Amniotic epithelial cell (primary cell): ENCODE measurements at regions not wholly inside any gene's neighbourhood (a gene's known extent, or its start where the extent isn't known, plus 50 kb on each side); places are given as distances from the start of the nearest gene placed in this dataset.
"Not testable (repeated sequence)": the region's sequence is repeated elsewhere in the genome, so short reads cannot be mapped to it uniquely, and the experiment has no call there.

Experiments used
- DNase-seq: peaks from one replicate; pipeline ENCODE4 v3.0.0-alpha.2; 2010; ENCODE audit warnings: low read depth

DNA sequence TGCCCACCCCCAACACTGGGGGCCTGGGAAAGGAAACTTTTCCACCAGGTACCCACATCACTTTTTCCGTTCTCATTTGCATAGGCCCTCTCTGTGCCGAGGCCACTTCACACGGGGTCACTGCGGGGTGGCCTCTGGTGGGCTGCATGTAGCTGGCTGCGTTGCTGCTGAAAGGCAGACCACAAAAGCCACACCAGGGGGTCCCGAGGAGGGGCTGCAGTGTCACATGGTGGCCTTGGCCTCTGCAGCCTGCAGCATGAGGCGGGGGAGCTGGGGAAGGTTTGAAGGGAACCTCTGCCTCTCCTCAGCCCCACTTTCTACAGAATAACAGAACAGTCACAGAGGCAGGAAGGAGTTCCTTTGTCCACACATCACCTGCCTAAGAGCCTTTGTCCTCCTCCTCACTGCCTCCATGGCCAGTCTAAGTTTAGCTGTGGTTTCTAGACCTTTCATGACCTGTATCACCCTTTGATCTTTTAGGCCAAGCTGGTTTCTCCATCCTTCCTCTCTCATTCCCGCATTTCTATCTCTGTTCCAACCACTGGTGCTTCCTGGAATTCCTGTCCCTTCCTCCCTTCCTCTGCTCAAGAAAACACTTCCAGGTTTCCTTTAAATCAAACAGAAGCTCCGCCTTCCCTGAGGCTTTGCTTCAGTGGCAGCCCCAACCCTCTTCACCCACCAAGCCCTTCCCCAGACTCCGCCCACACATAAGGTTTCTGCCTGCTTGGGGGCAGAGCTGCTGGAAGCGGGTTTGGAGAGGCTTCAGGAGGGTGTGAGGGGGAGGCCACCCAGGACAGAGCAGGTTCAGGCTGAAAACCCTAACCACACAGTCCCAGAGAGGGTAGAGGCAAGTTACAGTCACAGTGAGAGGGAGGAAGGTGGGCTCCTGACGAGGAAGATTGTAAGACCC, 150.7 kb upstream of the TLE3 start:
- no peak for DNase-seq

- no peak for DNase-seq
These were observed 149.6 kb upstream of the TLE3 start for GRCh38 chr15:70247281-70247680.

DNA sequence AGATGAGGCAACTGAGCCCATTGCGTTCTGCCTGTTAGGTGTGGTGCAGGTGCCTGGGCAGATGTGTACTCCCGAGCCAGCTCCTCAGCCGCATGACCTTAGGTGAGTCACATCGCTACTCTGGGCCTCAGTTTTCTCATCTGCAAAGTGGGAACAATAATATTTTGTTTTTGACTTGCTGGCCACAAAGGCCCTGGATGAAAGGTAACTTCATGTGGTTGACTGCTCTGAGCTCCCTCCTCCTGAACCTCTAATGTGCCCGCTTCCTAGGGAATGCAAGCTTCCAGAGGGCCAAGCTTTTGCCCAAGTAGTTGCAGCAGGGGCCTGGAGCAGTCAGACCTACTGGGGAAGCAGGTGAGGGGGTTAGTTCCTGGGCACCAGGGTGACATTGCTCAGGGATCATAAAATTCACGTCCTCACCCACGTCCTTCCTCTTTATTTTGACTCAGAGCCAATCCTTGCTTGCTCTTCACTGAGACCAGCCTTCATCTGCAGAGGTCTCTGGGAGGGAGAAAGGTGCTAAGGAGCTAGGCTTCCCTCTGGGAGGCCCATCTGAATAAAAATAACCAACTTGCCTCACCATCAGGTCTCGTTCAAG, 149.0 kb upstream of the TLE3 start:
- no peak for DNase-seq

DNA sequence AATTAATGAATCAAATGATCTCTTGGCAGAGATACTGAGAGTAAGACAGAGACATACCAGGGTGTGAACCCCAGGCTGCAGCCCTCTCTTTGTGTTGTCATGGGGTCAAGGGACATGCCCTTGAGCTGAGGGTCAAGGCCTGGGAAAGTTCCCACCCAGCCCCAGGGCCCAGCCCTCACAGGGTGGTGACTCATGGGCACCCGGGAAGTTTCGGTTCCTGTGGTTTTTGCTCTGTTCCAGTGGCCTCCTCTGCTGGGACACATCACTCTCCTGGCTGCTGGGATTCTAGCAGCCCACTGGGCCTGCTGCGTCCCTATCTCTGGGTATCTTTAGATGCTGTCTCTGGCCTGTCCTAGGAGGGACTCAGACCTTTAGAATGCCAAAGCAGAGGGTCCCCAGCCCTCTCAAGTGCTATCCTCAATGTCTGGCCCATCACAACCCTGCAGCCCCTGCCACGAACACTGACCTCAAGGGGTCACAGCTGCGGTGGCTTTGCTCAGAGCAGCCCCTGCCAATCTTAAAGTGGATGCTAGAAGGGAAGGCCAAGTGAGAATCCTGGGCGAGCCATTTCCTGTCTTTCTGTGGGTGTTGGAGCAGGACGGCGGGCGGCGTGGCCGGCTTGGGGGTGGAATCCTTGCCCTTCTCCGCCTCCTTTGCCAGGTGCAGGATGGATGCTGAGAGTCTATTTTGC, 148.4 kb upstream of the TLE3 start:
- DNase-seq = peak; percentile 49

GRCh38 chr15:70244978-70245542, 147.3 kb upstream of the TLE3 start:
- DNase-seq = no peak

- DNase-seq = no peak
These were observed 146.2 kb upstream of the TLE3 start for GRCh38 chr15:70243686-70244540.

GRCh38 chr15:70242951-70243685, 145.4 kb upstream of the TLE3 start:
- DNase-seq = no peak

DNA sequence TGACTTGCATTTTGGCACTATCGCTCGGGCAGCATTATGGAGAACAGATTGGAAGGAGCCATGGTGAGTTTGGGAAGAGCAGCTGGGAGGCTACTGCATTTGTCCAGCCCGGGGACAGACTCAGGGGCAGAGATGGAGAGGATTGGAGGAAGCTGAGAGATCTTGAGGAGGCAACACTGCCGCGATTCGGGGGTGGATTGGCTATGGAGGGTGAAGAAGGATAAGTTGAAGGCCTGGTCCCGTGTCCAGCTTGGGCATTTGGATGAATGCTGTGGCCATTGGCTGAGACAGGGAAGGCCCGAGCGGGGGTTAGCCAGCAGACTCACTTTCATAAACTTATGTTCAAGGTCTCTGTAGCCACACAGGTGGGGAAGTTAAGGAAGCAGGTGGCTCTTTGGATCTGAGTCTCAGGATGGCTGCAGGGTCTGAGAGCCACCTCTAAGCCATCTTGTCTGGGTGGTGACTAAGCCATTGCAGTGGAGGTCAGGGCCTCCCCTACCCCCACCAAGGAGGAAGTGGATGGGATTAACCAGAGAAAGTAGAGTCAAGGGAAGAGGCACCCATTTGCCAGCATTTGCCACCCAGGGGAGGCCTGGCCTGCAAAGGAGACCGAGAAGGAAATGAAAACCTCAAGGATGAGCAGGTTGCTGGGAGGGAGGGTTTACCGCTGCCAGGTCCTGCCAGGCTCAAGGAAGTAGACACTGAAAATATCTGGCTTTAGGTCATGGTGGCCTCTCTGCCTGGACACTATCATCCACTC, 144.0 kb upstream of the TLE3 start:
- no peak for DNase-seq

DNA sequence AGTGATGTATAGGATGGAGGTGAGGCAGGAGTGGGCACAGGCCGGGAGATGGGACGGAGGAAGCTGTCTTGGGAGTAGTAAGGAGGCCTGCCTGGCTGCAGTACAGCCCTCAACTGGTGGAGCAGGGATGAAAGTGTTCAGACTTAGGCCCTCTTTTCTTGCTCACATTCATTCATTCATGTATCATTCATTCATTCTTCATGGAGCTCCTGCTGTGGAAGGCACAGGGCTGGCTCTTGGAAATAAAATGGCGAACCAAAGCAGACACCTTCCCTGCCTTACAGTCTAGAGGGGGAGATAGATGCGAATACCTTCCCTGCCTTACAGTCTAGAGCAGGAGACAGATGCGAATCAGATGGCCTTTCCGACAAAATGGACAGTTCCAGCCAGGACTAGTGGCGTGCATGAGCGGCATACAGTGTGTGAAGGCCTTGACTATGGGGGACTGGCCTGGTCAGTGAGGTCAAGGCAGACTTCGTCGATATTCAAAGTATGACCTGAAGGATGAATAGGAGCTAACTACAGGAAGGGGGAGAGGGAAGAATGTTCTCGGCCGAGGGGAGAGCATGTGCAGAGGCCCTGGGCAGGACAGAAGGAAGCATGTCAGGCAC, 143.2 kb upstream of the TLE3 start:
- DNase-seq = no peak

DNA sequence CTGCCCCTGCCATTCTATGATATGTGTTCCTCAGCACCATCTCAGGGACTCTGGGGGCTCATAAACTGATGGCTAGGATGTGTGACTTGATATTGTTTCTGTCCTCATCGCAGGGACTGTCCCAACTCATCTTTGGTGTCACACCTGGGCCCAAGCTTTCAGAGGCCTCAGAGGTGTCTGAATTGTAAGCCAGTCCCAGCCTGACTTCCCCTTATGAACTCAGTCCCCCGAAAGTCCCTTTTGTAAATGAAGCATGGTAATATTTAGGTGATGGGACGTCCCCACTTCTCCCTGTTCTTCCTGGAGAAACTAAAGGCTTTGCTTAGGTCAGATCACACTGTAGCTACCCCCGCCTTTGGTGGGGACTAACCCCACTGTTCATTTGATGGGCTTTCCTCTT, 142.4 kb upstream of the TLE3 start:
- no peak for DNase-seq

- no peak for DNase-seq
These were observed 141.2 kb upstream of the TLE3 start for GRCh38 chr15:70238917-70239316.

DNA sequence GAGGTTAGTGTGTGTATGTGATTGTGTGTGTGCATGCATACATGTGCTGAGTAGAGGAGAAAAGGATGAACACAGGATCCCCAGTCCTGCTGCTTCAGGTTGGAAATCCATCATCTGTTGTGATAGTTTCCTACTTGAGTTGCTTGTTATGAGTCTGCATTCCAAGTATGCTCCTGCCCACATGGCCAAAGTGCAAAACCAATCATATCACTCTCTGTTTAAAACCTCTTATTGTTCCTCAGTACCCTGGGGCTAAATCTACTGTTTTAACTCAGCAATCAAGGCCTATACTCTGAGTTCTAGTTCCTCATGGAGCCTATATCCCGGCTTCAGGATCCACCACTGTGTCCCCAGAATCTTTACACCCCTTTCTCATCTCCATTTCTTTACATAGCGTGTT, 139.9 kb upstream of the TLE3 start:
- DNase-seq = no peak

- DNase-seq = peak; percentile 67
These were observed 138.8 kb upstream of the TLE3 start for GRCh38 chr15:70236341-70237086.

DNA sequence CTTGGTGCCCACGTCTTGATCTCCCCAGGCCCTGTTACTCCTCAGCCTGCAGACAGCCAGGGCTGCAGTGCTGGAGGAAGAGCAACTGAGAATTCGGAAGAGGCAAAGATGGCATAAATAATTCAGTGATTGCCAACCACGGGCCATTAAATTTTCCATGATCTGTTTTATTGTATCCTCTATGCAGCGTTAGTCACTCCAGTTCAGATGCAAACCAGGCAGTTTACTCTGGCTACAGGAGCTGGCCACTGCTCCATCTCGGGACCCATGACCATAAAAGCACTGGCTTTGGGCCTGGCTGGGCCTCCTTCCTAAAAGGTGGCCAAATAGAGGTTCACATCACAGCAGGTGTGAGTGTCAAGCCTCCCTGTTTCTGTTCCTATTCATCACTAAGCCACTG, 137.6 kb upstream of the TLE3 start:
- no peak for DNase-seq

GRCh38 chr15:70234256-70234905, 136.7 kb upstream of the TLE3 start:
- peak; percentile 70 for DNase-seq

GRCh38 chr15:70231484-70231883, 133.8 kb upstream of the TLE3 start:
- no peak for DNase-seq

GRCh38 chr15:70227918-70228317, 130.2 kb upstream of the TLE3 start:
- not testable (repeated sequence) for DNase-seq

GRCh38 chr15:70227147-70227546, 129.4 kb upstream of the TLE3 start:
- no peak for DNase-seq
